ENCODE measurements at regions not wholly inside any gene's neighbourhood (a gene's known extent, or its start where the extent isn't known, plus 50 kb on each side); places are given as distances from the start of the nearest gene placed in this dataset.

- no peak for FAIRE-seq
- TF ChIP-seq PAX5 (IDR thresholded peaks at IDR 0.05; ENCODE audit: insufficient read depth, low read length, severe bottlenecking), result no peak
- TF ChIP-seq SPI1 (IDR thresholded peaks at IDR 0.05; ENCODE audit: low read depth, low read length), result no peak
- no peak for TF ChIP-seq TAF1 (IDR thresholded peaks at IDR 0.05; ENCODE audit: low read depth, low read length)
- TF ChIP-seq POLR2A (IDR thresholded peaks at IDR 0.05; ENCODE audit: low read depth, low read length), result no peak
- TF ChIP-seq POU2F2 (IDR thresholded peaks at IDR 0.05; ENCODE audit: low read depth, low read length), result no peak
- TF ChIP-seq POLR2AphosphoS5 (IDR thresholded peaks at IDR 0.05; ENCODE audit: low read depth, low read length), result no peak
- no peak for DNase-seq (ENCODE audit: insufficient read length, low spot score)
Observed at GRCh38 chr14:98923596-98923995, 348.4 kb downstream of the BCL11B start.

- TF ChIP-seq PAX5 (IDR thresholded peaks at IDR 0.05; ENCODE audit: insufficient read depth, low read length, severe bottlenecking) (no peak), POLR2AphosphoS5 (IDR thresholded peaks at IDR 0.05; ENCODE audit: low read depth, low read length) (no peak), POU2F2 (IDR thresholded peaks at IDR 0.05; ENCODE audit: low read depth, low read length) (no peak), TAF1 (IDR thresholded peaks at IDR 0.05; ENCODE audit: low read depth, low read length) (no peak), POLR2A (IDR thresholded peaks at IDR 0.05; ENCODE audit: low read depth, low read length) (no peak), SPI1 (IDR thresholded peaks at IDR 0.05; ENCODE audit: low read depth, low read length) (no peak)
- DNase-seq (ENCODE audit: insufficient read length, low spot score) (no peak), FAIRE-seq (no peak)
Observed at GRCh38 chr14:98924046-98924445, 348.0 kb downstream of the BCL11B start.

- TF ChIP-seq PAX5 (IDR thresholded peaks at IDR 0.05; ENCODE audit: insufficient read depth, low read length, severe bottlenecking) (no peak), POU2F2 (IDR thresholded peaks at IDR 0.05; ENCODE audit: low read depth, low read length) (no peak), SPI1 (IDR thresholded peaks at IDR 0.05; ENCODE audit: low read depth, low read length) (no peak), POLR2AphosphoS5 (IDR thresholded peaks at IDR 0.05; ENCODE audit: low read depth, low read length) (no peak), POLR2A (IDR thresholded peaks at IDR 0.05; ENCODE audit: low read depth, low read length) (no peak), TAF1 (IDR thresholded peaks at IDR 0.05; ENCODE audit: low read depth, low read length) (no peak)
- FAIRE-seq (no peak), DNase-seq (ENCODE audit: insufficient read length, low spot score) (no peak)
Observed at GRCh38 chr14:98925354-98926040, 346.5 kb downstream of the BCL11B start.

- TF ChIP-seq TAF1 (IDR thresholded peaks at IDR 0.05; ENCODE audit: low read depth, low read length) (no peak), POLR2AphosphoS5 (IDR thresholded peaks at IDR 0.05; ENCODE audit: low read depth, low read length) (no peak), SPI1 (IDR thresholded peaks at IDR 0.05; ENCODE audit: low read depth, low read length) (no peak), POLR2A (IDR thresholded peaks at IDR 0.05; ENCODE audit: low read depth, low read length) (no peak), POU2F2 (IDR thresholded peaks at IDR 0.05; ENCODE audit: low read depth, low read length) (no peak), PAX5 (IDR thresholded peaks at IDR 0.05; ENCODE audit: insufficient read depth, low read length, severe bottlenecking) (no peak)
- no peak for DNase-seq (ENCODE audit: insufficient read length, low spot score)
- no peak for FAIRE-seq
Observed at GRCh38 chr14:98926146-98926545, 345.9 kb downstream of the BCL11B start.

- no peak for FAIRE-seq
- DNase-seq (ENCODE audit: insufficient read length, low spot score), result no peak
- no peak for TF ChIP-seq PAX5 (IDR thresholded peaks at IDR 0.05; ENCODE audit: insufficient read depth, low read length, severe bottlenecking)
- no peak for TF ChIP-seq POLR2AphosphoS5 (IDR thresholded peaks at IDR 0.05; ENCODE audit: low read depth, low read length)
Observed at GRCh38 chr14:98926801-98927200, 345.2 kb downstream of the BCL11B start.

GRCh38 chr14:98927986-98928385 lies 344.0 kb downstream of the BCL11B start:
- no peak for FAIRE-seq
- DNase-seq (ENCODE audit: insufficient read length, low spot score), result no peak
- TF ChIP-seq POLR2A (IDR thresholded peaks at IDR 0.05; ENCODE audit: low read depth, low read length), result no peak
- no peak for TF ChIP-seq POU2F2 (IDR thresholded peaks at IDR 0.05; ENCODE audit: low read depth, low read length)

GRCh38 chr14:98928418-98928817 lies 343.6 kb downstream of the BCL11B start:
- no peak for DNase-seq (ENCODE audit: insufficient read length, low spot score)
- FAIRE-seq, result no peak
- no peak for TF ChIP-seq POLR2AphosphoS5 (IDR thresholded peaks at IDR 0.05; ENCODE audit: low read depth, low read length)
- TF ChIP-seq SPI1 (IDR thresholded peaks at IDR 0.05; ENCODE audit: low read depth, low read length), result no peak
- no peak for TF ChIP-seq PAX5 (IDR thresholded peaks at IDR 0.05; ENCODE audit: insufficient read depth, low read length, severe bottlenecking)
- TF ChIP-seq POLR2A (IDR thresholded peaks at IDR 0.05; ENCODE audit: low read depth, low read length), result no peak
- TF ChIP-seq POU2F2 (IDR thresholded peaks at IDR 0.05; ENCODE audit: low read depth, low read length), result no peak
- TF ChIP-seq TAF1 (IDR thresholded peaks at IDR 0.05; ENCODE audit: low read depth, low read length), result no peak

GRCh38 chr14:98931126-98931525 lies 340.9 kb downstream of the BCL11B start:
- FAIRE-seq, result no peak
- no peak for TF ChIP-seq SPI1 (IDR thresholded peaks at IDR 0.05; ENCODE audit: low read depth, low read length)
- no peak for TF ChIP-seq POLR2A (IDR thresholded peaks at IDR 0.05; ENCODE audit: low read depth, low read length)
- TF ChIP-seq POLR2AphosphoS5 (IDR thresholded peaks at IDR 0.05; ENCODE audit: low read depth, low read length), result no peak
- TF ChIP-seq PAX5 (IDR thresholded peaks at IDR 0.05; ENCODE audit: insufficient read depth, low read length, severe bottlenecking), result no peak
- no peak for TF ChIP-seq POU2F2 (IDR thresholded peaks at IDR 0.05; ENCODE audit: low read depth, low read length)
- TF ChIP-seq TAF1 (IDR thresholded peaks at IDR 0.05; ENCODE audit: low read depth, low read length), result no peak
- no peak for DNase-seq (ENCODE audit: insufficient read length, low spot score)

GRCh38 chr14:98931911-98932310 lies 340.1 kb downstream of the BCL11B start:
- FAIRE-seq (no peak), DNase-seq (ENCODE audit: insufficient read length, low spot score) (no peak)
- TF ChIP-seq POU2F2 (IDR thresholded peaks at IDR 0.05; ENCODE audit: low read depth, low read length), result no peak
- TF ChIP-seq SPI1 (IDR thresholded peaks at IDR 0.05; ENCODE audit: low read depth, low read length), result no peak
- no peak for TF ChIP-seq PAX5 (IDR thresholded peaks at IDR 0.05; ENCODE audit: insufficient read depth, low read length, severe bottlenecking)
- no peak for TF ChIP-seq TAF1 (IDR thresholded peaks at IDR 0.05; ENCODE audit: low read depth, low read length)
- no peak for TF ChIP-seq POLR2AphosphoS5 (IDR thresholded peaks at IDR 0.05; ENCODE audit: low read depth, low read length)
- no peak for TF ChIP-seq POLR2A (IDR thresholded peaks at IDR 0.05; ENCODE audit: low read depth, low read length)

Measured in GM12891 (cell line).